HEK293 (cell line): ENCODE measurements at regions not wholly inside any gene's neighbourhood (a gene's known extent, or its start where the extent isn't known, plus 50 kb on each side); places are given as distances from the start of the nearest gene placed in this dataset.

Experiments used
- CTCF ChIA-PET: fragments of 350-600 bp; formaldehyde crosslinking; extraction: SDS; loops from one replicate; lab custom pipeline; 2021; ENCODE audit warnings: antibody characterized with exemption; lab: Yijun Ruan, JAX
- POLR2A ChIA-PET: fragments of 300-600 bp; formaldehyde crosslinking; extraction: SDS; loops from one replicate; lab custom pipeline; 2020; ENCODE audit warnings: antibody characterized with exemption, inconsistent platforms; lab: Yijun Ruan, JAX
- H3K27ac ChIP-seq: fragments of 200-500 bp; sonication (Bioruptor generic); 2 replicates; pipeline ENCODE4 v1.5.1; 2014; ENCODE audit warnings: low read depth, low read length, control low read depth, inconsistent platforms; ENCODE audit errors: extremely low read depth
- H3K36me3 ChIP-seq, 2 experiments: fragments of 200-500 bp in 1 of 2; sonication (Bioruptor generic) in 1 of 2; 1 replicate in 1 of 2; 2 replicates in 1 of 2; pipeline ENCODE4 v1.5.1; 2014 to 2017; ENCODE audit warnings: inconsistent platforms in 2 of 2, low read length in 2 of 2; ENCODE audit not compliant: control insufficient read depth in 2 of 2, insufficient read depth in 1 of 2
- H3K4me1 ChIP-seq: fragments of 200-500 bp; sonication (Bioruptor generic); 2 replicates; pipeline ENCODE4 v1.5.1; 2014; ENCODE audit warnings: mild to moderate bottlenecking, low read length, inconsistent platforms; ENCODE audit not compliant: control insufficient read depth, insufficient read depth
- H3K4me3 ChIP-seq: 2 replicates; pipeline ENCODE4 v1.5.1; 2011; ENCODE audit warnings: low read depth, mild to moderate bottlenecking, control low read depth, low read length, moderate library complexity
- H3K9me3 ChIP-seq: fragments of 200-500 bp; sonication (Bioruptor generic); 2 replicates; pipeline ENCODE4 v1.5.1; 2014; ENCODE audit warnings: low read depth, low read length, inconsistent platforms; ENCODE audit not compliant: control insufficient read depth, insufficient read depth
- ZNF354C ChIP-seq: fragments of 450-650 bp; formaldehyde crosslinking; IDR thresholded peaks from 2 replicates; pipeline ENCODE4 v1.5.1; 2016; ENCODE audit warnings: missing biosample characterization, missing genetic modification characterization, low read depth, borderline replicate concordance
- ZNF747 ChIP-seq: fragments of 450-650 bp; formaldehyde crosslinking; IDR thresholded peaks from 2 replicates; pipeline ENCODE4 v1.5.1; 2016; ENCODE audit warnings: missing biosample characterization, missing genetic modification characterization

DNA sequence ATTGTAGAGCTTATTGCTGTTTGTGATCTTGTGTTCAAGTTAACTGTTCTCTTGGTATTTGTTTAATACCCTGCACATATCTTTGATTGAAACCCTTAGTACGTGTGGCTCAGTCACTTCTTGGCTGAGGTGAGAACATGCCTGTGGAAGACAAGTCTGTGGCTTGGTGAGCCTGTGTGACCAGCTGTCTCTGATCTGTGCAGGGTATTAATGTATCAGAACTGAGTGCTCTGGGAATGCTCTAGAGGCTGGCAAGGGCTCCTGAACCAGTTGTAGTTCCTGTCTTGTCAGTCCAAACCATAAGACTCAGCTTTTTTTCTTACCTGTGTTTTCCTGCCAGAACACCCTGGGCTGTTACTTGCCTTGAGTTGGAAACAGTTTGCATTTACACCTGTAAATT, 52.4 kb upstream of the EPHA4 start:
- H3K9me3 ChIP-seq = no peaks in the 10 kb centered on the region
- H3K36me3 ChIP-seq = no peaks in the 10 kb centered on the region
- no peak for TF ChIP-seq ZNF747 (tag by site-specific recombination)
- TF ChIP-seq ZNF354C (tag by site-specific recombination) = no peak
- TF ChIP-seq, all 188 proteins: peak for 0
- Histone ChIP-seq H3K4me1 (no peaks in the 10 kb centered on the region), H3K27ac (no peak overlapping the region), H3K4me3 (no peak overlapping the region)
- ChIA-PET POLR2A (no interaction called here), CTCF (no interaction called here)
